Esophagus squamous epithelium (tissue), 4 donors: ENCODE measurements at regions not wholly inside any gene's neighbourhood (a gene's known extent, or its start where the extent isn't known, plus 50 kb on each side); places are given as distances from the start of the nearest gene placed in this dataset.

Source experiments
- POLR2A ChIP-seq, 4 donors: fragments of 450-650 bp; IDR thresholded peaks; one replicate each; pipeline ENCODE4 v1.6.1; 2017; ENCODE audit warnings: antibody characterized with exemption in 4 of 4, mild to moderate bottlenecking in 4 of 4, moderate library complexity in 3 of 4
- TF ChIP-seq, protein P1 (sequence below), 6 experiments: fragments of 450-650 bp in 4 of 6; fragments of 200-600 bp in 2 of 6; sonication (generic) in 2 of 6; IDR thresholded peaks; one replicate each; pipeline ENCODE4 v1.5.1; 2016 to 2019; ENCODE audit warnings: antibody characterized with exemption in 6 of 6, mild to moderate bottlenecking in 4 of 6, moderate library complexity in 4 of 6

- no peak for TF ChIP-seq POLR2A (IDR thresholded peaks at IDR 0.05)
- TF ChIP-seq, protein P1, sequence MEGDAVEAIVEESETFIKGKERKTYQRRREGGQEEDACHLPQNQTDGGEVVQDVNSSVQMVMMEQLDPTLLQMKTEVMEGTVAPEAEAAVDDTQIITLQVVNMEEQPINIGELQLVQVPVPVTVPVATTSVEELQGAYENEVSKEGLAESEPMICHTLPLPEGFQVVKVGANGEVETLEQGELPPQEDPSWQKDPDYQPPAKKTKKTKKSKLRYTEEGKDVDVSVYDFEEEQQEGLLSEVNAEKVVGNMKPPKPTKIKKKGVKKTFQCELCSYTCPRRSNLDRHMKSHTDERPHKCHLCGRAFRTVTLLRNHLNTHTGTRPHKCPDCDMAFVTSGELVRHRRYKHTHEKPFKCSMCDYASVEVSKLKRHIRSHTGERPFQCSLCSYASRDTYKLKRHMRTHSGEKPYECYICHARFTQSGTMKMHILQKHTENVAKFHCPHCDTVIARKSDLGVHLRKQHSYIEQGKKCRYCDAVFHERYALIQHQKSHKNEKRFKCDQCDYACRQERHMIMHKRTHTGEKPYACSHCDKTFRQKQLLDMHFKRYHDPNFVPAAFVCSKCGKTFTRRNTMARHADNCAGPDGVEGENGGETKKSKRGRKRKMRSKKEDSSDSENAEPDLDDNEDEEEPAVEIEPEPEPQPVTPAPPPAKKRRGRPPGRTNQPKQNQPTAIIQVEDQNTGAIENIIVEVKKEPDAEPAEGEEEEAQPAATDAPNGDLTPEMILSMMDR (IDR thresholded peaks at IDR 0.05), result no peak
These were observed 74.9 kb upstream of the DOCK10 start for GRCh38 chr2:225117051-225117716.
